OCI-LY7 (cell line): ENCODE measurements at regions not wholly inside any gene's neighbourhood (a gene's known extent, or its start where the extent isn't known, plus 50 kb on each side); places are given as distances from the start of the nearest gene placed in this dataset.

Experiments
- BruUV-seq: library from RNA; stranded (reverse); fragments of 400-500 nt; replicated peaks from 2 replicates; lab custom pipeline; 2021; lab: Mats Ljungman, UMichigan
- CTCF ChIA-PET: fragments of 300-600 bp; sonication (Branson Sonifier 250); formaldehyde crosslinking; loops from one replicate; lab custom pipeline; 2022; ENCODE audit warnings: antibody characterized with exemption; ENCODE audit not compliant: unreplicated experiment; lab: Charles Lee
- POLR2A ChIA-PET: fragments of 300-600 bp; sonication (Branson Sonifier 250); formaldehyde crosslinking; loops from one replicate; lab custom pipeline; 2022; ENCODE audit warnings: antibody characterized with exemption; lab: Charles Lee
- DNase-seq: peaks from one replicate; pipeline ENCODE4 v3.0.0-alpha.2; 2015; ENCODE audit warnings: low spot score
- H2AFZ ChIP-seq: fragments of 200-600 bp; sonication (generic), shearing (Covaris generic); 2 replicates; pipeline ENCODE4 v1.6.1; 2014; ENCODE audit warnings: mild to moderate bottlenecking, antibody characterized with exemption, low read length, moderate library complexity
- H3K27ac ChIP-seq: fragments of 200-600 bp; sonication (generic); 2 replicates; pipeline ENCODE4 v1.5.1; 2014; ENCODE audit warnings: mixed run types, low read depth, mild to moderate bottlenecking, moderate library complexity, low read length, inconsistent platforms; ENCODE audit not compliant: poor library complexity, severe bottlenecking
- H3K36me3 ChIP-seq: fragments of 200-600 bp; sonication (generic); 2 replicates; pipeline ENCODE4 v1.6.1; 2014; ENCODE audit warnings: mild to moderate bottlenecking, antibody characterized with exemption, low read length, moderate library complexity, mixed read lengths; ENCODE audit not compliant: insufficient read depth
- H3K4me1 ChIP-seq: fragments of 200-600 bp; sonication (generic); 2 replicates; pipeline ENCODE4 v1.5.1; 2014; ENCODE audit warnings: mild to moderate bottlenecking, low read length; ENCODE audit not compliant: insufficient read depth, poor library complexity, severe bottlenecking
- H3K4me2 ChIP-seq: fragments of 200-600 bp; sonication (generic); 2 replicates; pipeline ENCODE4 v1.6.1; 2014; ENCODE audit warnings: mild to moderate bottlenecking, low read length
- H3K4me3 ChIP-seq: fragments of 200-600 bp; sonication (generic); 2 replicates; pipeline ENCODE4 v1.5.1; 2014; ENCODE audit warnings: mild to moderate bottlenecking, low read depth, low read length; ENCODE audit not compliant: poor library complexity, severe bottlenecking
- H3K79me2 ChIP-seq: fragments of 200-600 bp; sonication (generic); 2 replicates; pipeline ENCODE4 v1.6.1; 2016; ENCODE audit warnings: low read depth, mild to moderate bottlenecking, low read length, moderate library complexity, mixed read lengths; ENCODE audit not compliant: insufficient read depth
- H3K9me2 ChIP-seq: fragments of 200-600 bp; sonication (generic); 2 replicates; pipeline ENCODE4 v1.6.1; 2016; ENCODE audit warnings: mild to moderate bottlenecking, low read length, mixed read lengths; ENCODE audit not compliant: insufficient read depth
- H3K9me3 ChIP-seq: fragments of 200-600 bp; sonication (generic); 2 replicates; pipeline ENCODE4 v1.6.1; 2014; ENCODE audit warnings: mild to moderate bottlenecking, mixed run types, low read length, mixed read lengths
- H4K20me1 ChIP-seq: fragments of 200-600 bp; sonication (generic); 2 replicates; pipeline ENCODE4 v1.6.1; 2014; ENCODE audit warnings: mild to moderate bottlenecking, antibody characterized with exemption, low read length, moderate library complexity, mixed read lengths; ENCODE audit not compliant: insufficient read depth
- EZH2phosphoT487 ChIP-seq: fragments of 200-600 bp; sonication (generic); IDR thresholded peaks from 2 replicates; pipeline ENCODE4 v1.6.1; 2018; ENCODE audit warnings: low read depth, borderline replicate concordance, mild to moderate bottlenecking, mixed run types, antibody characterized with exemption, low read length, moderate library complexity, mixed read lengths
- intact Hi-C: fragments of 100-400 bp; cut with micrococcal nuclease; formaldehyde crosslinking; loops from one replicate; pipeline ENCODE4 v1.10.0; 2022; ENCODE audit not compliant: unreplicated experiment
- TF ChIP-seq, protein P1 (sequence below): fragments of 200-600 bp; sonication (generic); conservative IDR thresholded peaks from 2 replicates; pipeline ENCODE4 v1.5.1; 2014; ENCODE audit warnings: mild to moderate bottlenecking, antibody characterized with exemption, low read length, moderate library complexity, mixed read lengths

DNA sequence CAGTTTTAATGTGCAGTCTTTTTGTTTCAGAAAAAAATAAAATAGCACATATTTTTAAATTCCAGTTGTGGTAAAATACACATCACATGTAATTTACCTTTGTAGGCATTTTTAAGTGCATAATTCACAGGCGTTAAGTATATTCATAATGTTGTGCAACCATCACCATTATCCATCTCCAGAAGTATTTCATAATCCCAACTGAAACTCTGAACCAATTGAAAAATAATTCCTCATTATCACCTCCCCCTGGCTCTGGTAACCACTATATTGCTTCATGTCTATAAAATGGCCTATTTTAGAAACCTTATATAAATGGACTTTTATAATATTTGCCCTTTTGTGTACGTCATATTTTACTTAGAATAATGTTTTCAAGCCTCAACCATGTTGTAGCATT, 756.5 kb upstream of the KLHL1 start:
- TF ChIP-seq, protein P1, sequence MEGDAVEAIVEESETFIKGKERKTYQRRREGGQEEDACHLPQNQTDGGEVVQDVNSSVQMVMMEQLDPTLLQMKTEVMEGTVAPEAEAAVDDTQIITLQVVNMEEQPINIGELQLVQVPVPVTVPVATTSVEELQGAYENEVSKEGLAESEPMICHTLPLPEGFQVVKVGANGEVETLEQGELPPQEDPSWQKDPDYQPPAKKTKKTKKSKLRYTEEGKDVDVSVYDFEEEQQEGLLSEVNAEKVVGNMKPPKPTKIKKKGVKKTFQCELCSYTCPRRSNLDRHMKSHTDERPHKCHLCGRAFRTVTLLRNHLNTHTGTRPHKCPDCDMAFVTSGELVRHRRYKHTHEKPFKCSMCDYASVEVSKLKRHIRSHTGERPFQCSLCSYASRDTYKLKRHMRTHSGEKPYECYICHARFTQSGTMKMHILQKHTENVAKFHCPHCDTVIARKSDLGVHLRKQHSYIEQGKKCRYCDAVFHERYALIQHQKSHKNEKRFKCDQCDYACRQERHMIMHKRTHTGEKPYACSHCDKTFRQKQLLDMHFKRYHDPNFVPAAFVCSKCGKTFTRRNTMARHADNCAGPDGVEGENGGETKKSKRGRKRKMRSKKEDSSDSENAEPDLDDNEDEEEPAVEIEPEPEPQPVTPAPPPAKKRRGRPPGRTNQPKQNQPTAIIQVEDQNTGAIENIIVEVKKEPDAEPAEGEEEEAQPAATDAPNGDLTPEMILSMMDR = no peak
- TF ChIP-seq EZH2phosphoT487 = no peak

DNA sequence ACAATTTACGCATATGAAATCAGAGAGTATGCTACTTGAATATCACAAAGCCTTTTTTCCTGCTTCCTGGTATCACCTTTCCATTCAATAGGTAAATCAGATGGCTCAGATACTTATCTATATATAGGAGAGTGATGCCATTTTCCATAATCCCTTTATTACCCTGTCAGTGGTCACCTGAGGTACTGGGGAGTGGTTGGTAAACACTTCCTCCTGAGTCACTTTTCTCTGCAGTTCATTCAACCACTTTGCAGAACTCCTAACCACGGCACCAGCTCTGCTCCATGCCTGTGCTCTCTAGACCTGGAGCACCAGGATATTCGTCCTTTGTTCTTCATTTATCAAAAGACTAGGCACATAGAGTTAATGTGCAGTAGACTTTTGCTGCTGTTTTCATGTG, 748.5 kb upstream of the KLHL1 start:
- Histone ChIP-seq H3K79me2 (no peaks in the 10 kb centered on the region), H4K20me1 (no peaks in the 10 kb centered on the region), H3K36me3 (no peaks in the 10 kb centered on the region), H2AFZ (no peak overlapping the region), H3K4me3 (no peak overlapping the region), H3K27ac (no peak overlapping the region), H3K9me3 (no peaks in the 10 kb centered on the region), H3K4me2 (no peak overlapping the region), H3K9me2 (no peaks in the 10 kb centered on the region), H3K4me1 (no peaks in the 10 kb centered on the region)
- TF ChIP-seq EZH2phosphoT487 = no peak
- TF ChIP-seq, protein P1 = no peak
- BruUV-seq = no TSS peak
- intact Hi-C loops = no loop called here
- ChIA-PET CTCF (no interaction called here), POLR2A (no interaction called here)
- no peak for DNase-seq

More for the DNA sequence above, 756.5 kb upstream of the KLHL1 start:
- POLR2A ChIA-PET = interaction anchor here (2.1 kb wide), 1 partner anchor 18 kb away, joined by 5 read pairs; no protein-coding TSS in a partner anchor
- no peak overlapping the region for H3K27ac ChIP-seq
- BruUV-seq = no TSS peak
- no peak overlapping the region for H3K4me3 ChIP-seq
- no peaks in the 10 kb centered on the region for H4K20me1 ChIP-seq
- no peak overlapping the region for H2AFZ ChIP-seq
- no peak for DNase-seq
- H3K9me3 ChIP-seq = no peaks in the 10 kb centered on the region
- H3K36me3 ChIP-seq = no peaks in the 10 kb centered on the region
- H3K9me2 ChIP-seq = no peaks in the 10 kb centered on the region
- intact Hi-C loops = no loop called here
- CTCF ChIA-PET = no interaction called here
- H3K4me2 ChIP-seq = no peak overlapping the region
- H3K79me2 ChIP-seq = no peaks in the 10 kb centered on the region
- no peaks in the 10 kb centered on the region for H3K4me1 ChIP-seq

DNA sequence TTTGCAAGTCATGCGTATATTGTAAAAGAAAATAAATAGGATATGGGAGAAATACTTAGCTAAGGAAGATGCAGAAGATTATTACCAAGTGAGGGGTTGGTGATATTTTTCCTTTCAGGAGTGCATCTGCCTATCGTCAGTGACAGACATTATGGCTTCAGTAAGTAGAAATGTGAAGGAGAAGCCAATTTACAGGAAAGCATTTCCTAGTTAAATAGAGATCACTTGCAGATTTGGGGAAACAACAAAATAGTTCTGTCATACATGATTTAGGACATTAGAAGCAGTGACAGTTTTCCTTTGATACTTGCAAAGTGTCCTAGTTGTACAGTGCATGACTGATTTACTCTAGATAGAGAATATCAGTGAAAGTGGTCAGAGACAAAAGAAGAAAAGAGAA, 747.8 kb upstream of the KLHL1 start:
- POLR2A ChIA-PET = no interaction called here
- no TSS peak for BruUV-seq
- Histone ChIP-seq H3K36me3 (no peaks in the 10 kb centered on the region), H3K9me3 (no peaks in the 10 kb centered on the region), H3K79me2 (no peaks in the 10 kb centered on the region), H3K27ac (no peak overlapping the region), H3K4me3 (no peak overlapping the region), H2AFZ (no peak overlapping the region), H3K4me1 (no peaks in the 10 kb centered on the region), H4K20me1 (no peaks in the 10 kb centered on the region), H3K9me2 (no peaks in the 10 kb centered on the region), H3K4me2 (no peak overlapping the region)
- CTCF ChIA-PET = no interaction called here
- intact Hi-C loops = no loop called here
- TF ChIP-seq, protein P1 = no peak
- no peak for TF ChIP-seq EZH2phosphoT487
- no peak for DNase-seq
